Omental fat pad (tissue), 3 donors: ENCODE measurements at regions not wholly inside any gene's neighbourhood (a gene's known extent, or its start where the extent isn't known, plus 50 kb on each side); places are given as distances from the start of the nearest gene placed in this dataset.

ENCODE experiments used
- ATAC-seq: fragments of 150-250 bp; one replicate; pipeline ENCODE4 v1.9.1; 2016; ENCODE audit warnings: mild to moderate bottlenecking, moderate library complexity; ENCODE audit not compliant: low FRiP score
- DNase-seq: peaks from one replicate; pipeline ENCODE4 v3.0.0-alpha.2; 2019; ENCODE audit warnings: low spot score
- TF ChIP-seq, protein P1 (sequence below), 3 donors: fragments of 450-650 bp; IDR thresholded peaks; one replicate each; pipeline ENCODE4 v1.5.1; 2016 to 2017; ENCODE audit warnings: antibody characterized with exemption in 3 of 3, mild to moderate bottlenecking in 3 of 3, moderate library complexity in 2 of 3

DNA sequence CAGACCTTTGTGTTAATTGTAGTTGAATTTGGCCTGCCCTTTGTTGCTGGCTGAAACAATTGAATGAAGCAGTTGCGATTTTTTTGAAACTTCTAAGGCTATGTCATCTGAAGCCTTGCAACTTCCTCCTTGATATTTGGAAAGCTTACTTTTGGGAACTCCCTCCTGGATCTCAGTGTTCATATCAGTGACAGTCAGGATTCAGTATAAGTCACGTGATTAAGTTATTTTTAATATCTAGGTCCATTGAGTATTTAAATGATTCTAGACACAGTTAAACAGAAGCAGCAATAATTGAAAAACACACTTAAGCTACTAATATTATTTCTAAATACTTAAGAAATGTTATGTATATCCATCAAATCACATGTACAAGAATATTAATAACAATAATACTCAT lies 951.3 kb downstream of the GRIK2 start:
- TF ChIP-seq, protein P1, sequence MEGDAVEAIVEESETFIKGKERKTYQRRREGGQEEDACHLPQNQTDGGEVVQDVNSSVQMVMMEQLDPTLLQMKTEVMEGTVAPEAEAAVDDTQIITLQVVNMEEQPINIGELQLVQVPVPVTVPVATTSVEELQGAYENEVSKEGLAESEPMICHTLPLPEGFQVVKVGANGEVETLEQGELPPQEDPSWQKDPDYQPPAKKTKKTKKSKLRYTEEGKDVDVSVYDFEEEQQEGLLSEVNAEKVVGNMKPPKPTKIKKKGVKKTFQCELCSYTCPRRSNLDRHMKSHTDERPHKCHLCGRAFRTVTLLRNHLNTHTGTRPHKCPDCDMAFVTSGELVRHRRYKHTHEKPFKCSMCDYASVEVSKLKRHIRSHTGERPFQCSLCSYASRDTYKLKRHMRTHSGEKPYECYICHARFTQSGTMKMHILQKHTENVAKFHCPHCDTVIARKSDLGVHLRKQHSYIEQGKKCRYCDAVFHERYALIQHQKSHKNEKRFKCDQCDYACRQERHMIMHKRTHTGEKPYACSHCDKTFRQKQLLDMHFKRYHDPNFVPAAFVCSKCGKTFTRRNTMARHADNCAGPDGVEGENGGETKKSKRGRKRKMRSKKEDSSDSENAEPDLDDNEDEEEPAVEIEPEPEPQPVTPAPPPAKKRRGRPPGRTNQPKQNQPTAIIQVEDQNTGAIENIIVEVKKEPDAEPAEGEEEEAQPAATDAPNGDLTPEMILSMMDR (IDR thresholded peaks at IDR 0.05): no peak
- ATAC-seq: no peak
- DNase-seq: no peak

DNA sequence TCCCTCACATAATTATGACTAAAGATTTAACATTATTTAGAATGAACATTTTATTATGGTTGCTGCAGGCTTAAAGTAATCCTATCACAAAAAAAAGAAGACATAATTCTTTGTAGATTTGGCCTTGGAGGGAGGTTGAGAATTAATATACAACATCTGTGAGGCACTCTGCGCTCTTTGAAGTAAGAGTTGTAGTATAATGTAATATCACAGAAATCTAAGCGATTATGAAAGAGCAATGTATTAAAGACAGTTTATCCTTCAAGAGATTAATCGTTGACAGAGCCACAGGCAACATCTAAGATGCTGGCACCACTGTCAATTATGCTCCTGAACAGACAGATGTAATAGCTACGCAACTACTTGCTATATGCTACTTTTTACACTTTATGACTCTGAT lies 946.8 kb downstream of the GRIK2 start:
- DNase-seq: no peak
- no peak for ATAC-seq
- TF ChIP-seq, protein P1 (IDR thresholded peaks at IDR 0.05): no peak

DNA sequence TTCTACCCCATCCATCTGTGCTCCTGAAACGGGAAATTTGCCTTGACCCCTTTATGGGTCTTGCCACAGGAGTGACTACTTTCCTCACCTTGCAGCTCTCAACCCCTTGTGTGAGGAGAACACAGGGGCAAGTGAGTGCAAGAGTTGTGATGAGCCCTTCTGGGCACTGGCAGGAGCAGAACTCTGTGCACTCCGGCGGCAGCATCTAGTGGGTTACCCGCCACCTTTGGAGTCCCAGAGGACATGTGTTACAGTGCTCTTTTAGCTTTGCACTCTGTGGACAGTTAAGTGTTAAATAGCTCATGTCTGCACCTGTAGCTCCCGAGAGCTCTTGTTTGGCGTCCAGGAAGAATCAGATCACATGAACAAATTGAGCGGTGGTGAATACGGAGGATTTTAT lies 940.2 kb downstream of the GRIK2 start:
- no peak for DNase-seq
- ATAC-seq: no peak
- TF ChIP-seq, protein P1 (IDR thresholded peaks at IDR 0.05): no peak

DNA sequence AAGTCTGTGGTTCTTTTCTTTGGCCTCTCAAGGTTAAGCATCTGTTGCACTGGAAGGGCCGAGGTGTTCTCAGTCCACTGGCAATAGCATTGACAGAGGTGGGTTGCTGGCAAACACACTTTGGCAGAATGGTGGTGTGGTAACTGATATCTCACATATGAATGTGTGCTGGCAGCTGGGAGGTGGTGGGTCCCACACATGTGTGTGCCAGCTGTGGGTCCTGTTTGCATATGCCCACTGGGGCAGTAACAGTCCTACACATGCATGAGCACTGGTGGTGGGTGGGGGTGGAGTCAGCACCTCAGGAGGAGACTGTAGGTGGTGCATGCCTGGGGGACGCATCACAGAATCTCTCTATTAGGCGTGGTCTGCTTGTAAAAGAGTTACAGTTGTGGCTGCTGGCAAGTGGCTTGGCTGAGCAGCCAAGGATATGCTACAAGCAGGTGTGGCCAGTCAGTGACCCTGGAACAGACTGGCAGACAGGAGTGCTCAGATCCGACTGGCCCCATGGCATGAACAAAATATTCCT lies 934.3 kb downstream of the GRIK2 start:
- ATAC-seq (no peak), DNase-seq (no peak)
- TF ChIP-seq, protein P1 (IDR thresholded peaks at IDR 0.05): no peak

DNA sequence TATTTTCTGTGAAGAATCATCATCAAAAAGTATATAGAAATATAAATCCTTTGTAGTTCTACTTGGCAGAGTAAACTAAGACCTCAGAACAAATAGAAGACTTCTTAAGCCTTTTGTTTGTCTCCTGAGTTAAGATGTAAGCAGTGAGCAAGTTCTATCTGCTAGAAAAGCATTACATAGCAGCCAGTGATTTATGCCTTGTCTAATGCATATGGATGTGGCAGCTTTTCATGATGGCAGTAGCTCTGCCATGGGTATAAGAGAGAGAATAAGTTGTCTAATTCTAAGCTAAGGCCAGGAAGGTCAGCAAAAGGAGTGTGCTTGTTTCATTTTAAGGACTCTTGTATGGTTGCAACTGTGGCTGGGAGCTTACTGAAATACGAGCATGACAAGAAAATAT lies 920.2 kb downstream of the GRIK2 start:
- TF ChIP-seq, protein P1 (IDR thresholded peaks at IDR 0.05): no peak
- no peak for DNase-seq
- ATAC-seq: no peak

DNA sequence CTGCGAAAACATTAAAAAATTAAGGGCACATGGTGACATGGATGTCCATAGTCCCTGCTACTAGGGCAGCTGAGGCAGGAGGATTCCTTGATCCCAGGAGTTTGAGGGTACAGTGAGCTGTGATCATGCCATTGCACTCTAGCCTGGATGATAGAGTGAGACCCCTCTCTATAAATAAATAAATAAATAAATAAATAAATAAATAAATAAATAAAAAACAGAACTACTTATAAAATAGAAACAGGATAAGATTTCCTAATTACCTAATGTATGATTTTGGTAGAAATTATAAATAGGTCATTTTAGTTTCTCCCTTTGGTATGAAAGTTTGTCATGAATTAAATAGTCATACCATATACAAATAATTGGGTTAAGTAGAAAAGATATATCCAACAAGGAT lies 916.2 kb downstream of the GRIK2 start:
- no peak for DNase-seq
- TF ChIP-seq, protein P1 (IDR thresholded peaks at IDR 0.05): no peak
- no peak for ATAC-seq

DNA sequence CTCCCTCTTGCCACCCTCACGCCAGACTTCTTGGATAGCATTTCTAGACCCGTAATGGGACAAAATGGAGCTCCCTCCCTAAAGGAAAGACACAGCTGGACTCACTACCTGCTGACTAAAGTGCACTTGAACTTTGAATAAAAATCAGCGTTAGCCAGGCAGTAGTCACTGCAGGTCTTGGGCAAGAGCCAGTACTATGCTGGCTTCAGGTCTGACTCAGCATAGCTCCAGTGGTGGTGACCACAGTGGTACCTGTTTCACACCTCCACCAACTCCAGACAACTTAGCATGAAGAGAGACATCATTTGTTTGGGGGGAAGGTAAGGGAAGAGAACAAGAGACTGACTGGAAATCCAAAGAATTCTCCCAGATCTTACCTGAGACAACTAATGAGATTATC lies 906.8 kb downstream of the GRIK2 start:
- TF ChIP-seq, protein P1 (IDR thresholded peaks at IDR 0.05): no peak
- DNase-seq (no peak), ATAC-seq (no peak)
